ENCODE measurements at regions not wholly inside any gene's neighbourhood (a gene's known extent, or its start where the extent isn't known, plus 50 kb on each side); places are given as distances from the start of the nearest gene placed in this dataset.

DNA sequence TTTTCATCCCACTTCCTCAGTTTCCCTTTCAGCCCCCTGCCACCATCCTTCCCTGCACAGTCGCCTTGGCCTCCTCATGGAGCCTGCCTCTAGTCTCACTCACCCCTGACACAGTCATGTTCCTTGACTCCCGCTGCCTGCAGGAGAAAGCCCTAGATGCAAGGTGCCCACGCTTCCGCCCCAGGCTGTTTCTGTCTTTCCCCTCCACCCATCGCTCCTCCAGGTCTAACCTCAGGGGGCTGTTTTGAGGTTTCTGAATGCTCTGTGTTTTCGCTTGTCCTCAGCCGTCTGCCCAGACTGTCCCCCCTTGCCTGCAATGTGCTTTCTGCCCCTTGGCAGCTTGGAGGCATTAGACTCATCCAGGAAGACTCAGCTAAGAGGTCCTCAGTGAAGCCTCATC, 89.9 kb downstream of the EMX2 start:
- ChIA-PET POLR2A (no interaction called here), RAD21 (ENCODE audit: unreplicated experiment) (no interaction called here), CTCF (no interaction called here), SMC1A (ENCODE audit: uncharacterized antibody, unreplicated experiment) (no interaction called here)
- Histone ChIP-seq H3K36me3 (ENCODE audit: control insufficient read depth in 2 of 2, insufficient read depth in 2 of 2, low read length in 1 of 2) (no peaks in the 10 kb centered on the region), H3K27ac (ENCODE audit: control insufficient read depth, insufficient read depth) (no peak overlapping the region), H3K4me2 (ENCODE audit: control insufficient read depth, insufficient read depth) (no peak overlapping the region), H4K20me1 (ENCODE audit: control insufficient read depth, insufficient read depth) (no peaks in the 10 kb centered on the region), H3K27me3 (replicated peaks in 1 of 2; ENCODE audit: control insufficient read depth in 2 of 2, insufficient read depth in 2 of 2, low read length in 1 of 2) (no peaks in the 10 kb centered on the region; a peak in 1 of 4 replicates), H3K9ac (ENCODE audit: control insufficient read depth, insufficient read depth, low read length) (no peak overlapping the region), H2AFZ (ENCODE audit: control insufficient read depth, low read depth, low read length) (no peak overlapping the region), H3K9me3 (replicated peaks; ENCODE audit: control insufficient read depth, insufficient read depth, low read length) (no peaks in the 10 kb centered on the region; the same call in 2 of the 3 replicates), H3K4me3 (no peak overlapping the region), H3K4me1 (ENCODE audit: control insufficient read depth, insufficient read depth, low read length) (no peaks in the 10 kb centered on the region), H3K79me2 (ENCODE audit: control insufficient read depth, insufficient read depth, low read length) (no peaks in the 10 kb centered on the region)
- ATAC-seq: no peak
- intact Hi-C loops (cut with micrococcal nuclease; ENCODE audit: unreplicated experiment): no loop called here
- BruUV-seq (replicated peaks): no TSS peak
- FAIRE-seq: no peak
- WGBS (ENCODE audit: insufficient coverage, insufficient replicate concordance, low lambda C conversion rate, missing lambda C conversion rate): 40% methylated on average over 7 of the region's 7 CpGs
- TF ChIP-seq TCF3 (IDR thresholded peaks at IDR 0.05; ENCODE audit: borderline replicate concordance, insufficient read depth, low read depth, low read length) (no peak), WRNIP1 (IDR thresholded peaks at IDR 0.05; ENCODE audit: borderline replicate concordance, low read depth, low read length) (no peak), PAX8 (IDR thresholded peaks at IDR 0.05) (no peak)
- DNase-seq (ENCODE audit: low read depth, low spot score): no peak
- in situ Hi-C loops (cut with MboI): no loop called here

DNA sequence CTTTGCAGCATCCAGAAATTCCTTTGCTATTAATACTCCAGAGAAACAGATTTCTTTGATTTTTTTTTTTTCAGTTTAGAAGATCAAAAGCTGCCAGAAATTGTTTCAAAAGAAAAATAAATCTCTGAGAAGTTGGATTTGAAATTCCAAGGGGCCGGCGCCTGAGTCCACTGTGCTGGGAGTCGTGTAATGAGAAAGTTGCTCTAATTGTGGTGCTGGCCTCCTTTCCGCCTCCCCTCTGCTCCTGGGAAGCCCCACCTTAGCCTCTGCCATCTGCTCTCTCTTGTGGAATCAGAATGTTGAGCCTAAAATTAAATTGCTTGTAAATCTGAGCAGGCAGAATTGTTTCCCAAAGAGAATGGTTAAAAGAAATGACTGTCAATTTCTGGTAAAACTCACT, 93.3 kb downstream of the EMX2 start:
- TF ChIP-seq ZZZ3 (IDR thresholded peaks at IDR 0.05; ENCODE audit: control insufficient read depth, insufficient read length, low read depth) (no peak), HCFC1 (IDR thresholded peaks at IDR 0.05; ENCODE audit: low read length) (no peak), MEF2A (IDR thresholded peaks at IDR 0.05; ENCODE audit: insufficient read depth, low read depth, low read length) (no peak), SREBF2 (IDR thresholded peaks at IDR 0.05; ENCODE audit: low read length) (no peak), FOXM1 (IDR thresholded peaks at IDR 0.05; ENCODE audit: low read depth, low read length) (no peak), RBBP5 (conservative IDR thresholded peaks at IDR 0.05) (no peak), STAT3 (IDR thresholded peaks at IDR 0.05; ENCODE audit: low read depth, low read length) (no peak), NR2C1 (IDR thresholded peaks at IDR 0.05) (no peak)
- Histone ChIP-seq H3K9ac (ENCODE audit: control insufficient read depth, insufficient read depth, low read length) (no peak overlapping the region), H4K20me1 (ENCODE audit: control insufficient read depth, insufficient read depth) (no peaks in the 10 kb centered on the region), H3K36me3 (ENCODE audit: control insufficient read depth in 2 of 2, insufficient read depth in 2 of 2, low read length in 1 of 2) (no peaks in the 10 kb centered on the region), H3K4me2 (ENCODE audit: control insufficient read depth, insufficient read depth) (no peak overlapping the region), H3K79me2 (ENCODE audit: control insufficient read depth, insufficient read depth, low read length) (no peaks in the 10 kb centered on the region), H3K4me1 (ENCODE audit: control insufficient read depth, insufficient read depth, low read length) (no peaks in the 10 kb centered on the region), H3K4me3 (no peak overlapping the region), H3K9me3 (replicated peaks; ENCODE audit: control insufficient read depth, insufficient read depth, low read length) (no peaks in the 10 kb centered on the region), H3K27me3 (replicated peaks in 1 of 2; ENCODE audit: control insufficient read depth in 2 of 2, insufficient read depth in 2 of 2, low read length in 1 of 2) (peaks cover 0 to 7% of the 10 kb centered on the region in 2 experiments; a peak in 1 of 4 replicates), H3K27ac (ENCODE audit: control insufficient read depth, insufficient read depth) (no peak overlapping the region), H2AFZ (ENCODE audit: control insufficient read depth, low read depth, low read length) (no peak overlapping the region)
- ATAC-seq: no peak
- in situ Hi-C loops (cut with MboI) (no loop called here), intact Hi-C loops (cut with micrococcal nuclease; ENCODE audit: unreplicated experiment) (no loop called here)
- ChIA-PET CTCF (interaction anchor here (1.2 to 1.5 kb wide), 3 partner anchors 9 to 27 kb away, joined by 3 read pairs; no protein-coding TSS in a partner anchor), SMC1A (ENCODE audit: uncharacterized antibody, unreplicated experiment) (interaction anchor here (1.2 to 2.3 kb wide), 2 partner anchors 8 to 11 kb away, joined by 4 to 6 read pairs; no protein-coding TSS in a partner anchor), POLR2A (no interaction called here), RAD21 (ENCODE audit: unreplicated experiment) (no interaction called here)
- no peak for DNase-seq (ENCODE audit: low read depth, low spot score)
- no TSS peak for BruUV-seq (replicated peaks)
- 67% methylated on average over 4 of the region's 4 CpGs for WGBS (ENCODE audit: insufficient coverage, insufficient replicate concordance, low lambda C conversion rate, missing lambda C conversion rate)
- no peak for FAIRE-seq

Data from GM12878 (cell line).